ENCODE measurements at regions not wholly inside any gene's neighbourhood (a gene's known extent, or its start where the extent isn't known, plus 50 kb on each side); places are given as distances from the start of the nearest gene placed in this dataset.

GRCh38 chr4:152269448-152270191 is 266.3 kb downstream of the FBXW7 start:
- DNase-seq (ENCODE audit: low read depth, low spot score), result no peak

- DNase-seq (ENCODE audit: low read depth, low spot score), result no peak
Measured at GRCh38 chr4:152267811-152268210, 268.1 kb downstream of the FBXW7 start.

GRCh38 chr4:152266831-152267480 is 268.9 kb downstream of the FBXW7 start:
- no peak for DNase-seq (ENCODE audit: low read depth, low spot score)

GRCh38 chr4:152265149-152265621 is 270.7 kb downstream of the FBXW7 start:
- no peak for DNase-seq (ENCODE audit: low read depth, low spot score)

- no peak for DNase-seq (ENCODE audit: low read depth, low spot score)
Measured at GRCh38 chr4:152264106-152264505, 271.8 kb downstream of the FBXW7 start.

- DNase-seq (ENCODE audit: low read depth, low spot score), result no peak
Measured at GRCh38 chr4:152259866-152260265, 276.0 kb downstream of the FBXW7 start.

GRCh38 chr4:152258804-152259708 is 276.8 kb downstream of the FBXW7 start:
- DNase-seq (ENCODE audit: low read depth, low spot score), result no peak

- DNase-seq (ENCODE audit: low read depth, low spot score), result no peak
Measured at GRCh38 chr4:152258391-152258790, 277.5 kb downstream of the FBXW7 start.

- no peak for DNase-seq (ENCODE audit: low read depth, low spot score)
Measured at GRCh38 chr4:152257601-152258066, 278.3 kb downstream of the FBXW7 start.

GRCh38 chr4:152256996-152257395 is 278.9 kb downstream of the FBXW7 start:
- DNase-seq (ENCODE audit: low read depth, low spot score), result no peak

- DNase-seq (ENCODE audit: low read depth, low spot score), result no peak
Measured at GRCh38 chr4:152255437-152255836, 280.5 kb downstream of the FBXW7 start.

- no peak for DNase-seq (ENCODE audit: low read depth, low spot score)
Measured at GRCh38 chr4:152248347-152248746, 287.5 kb downstream of the FBXW7 start.

- DNase-seq (ENCODE audit: low read depth, low spot score), result no peak
Measured at GRCh38 chr4:152247271-152247975, 288.5 kb downstream of the FBXW7 start.

- no peak for DNase-seq (ENCODE audit: low read depth, low spot score)
Measured at GRCh38 chr4:152246659-152247058, 289.2 kb downstream of the FBXW7 start.

GRCh38 chr4:152245680-152246079 is 290.2 kb downstream of the FBXW7 start:
- no peak for DNase-seq (ENCODE audit: low read depth, low spot score)

GRCh38 chr4:152244659-152245058 is 291.2 kb downstream of the FBXW7 start:
- DNase-seq (ENCODE audit: low read depth, low spot score), result no peak

GRCh38 chr4:152243896-152244595 is 291.8 kb downstream of the FBXW7 start:
- DNase-seq (ENCODE audit: low read depth, low spot score), result no peak

GRCh38 chr4:152243206-152243605 is 292.7 kb downstream of the FBXW7 start:
- no peak for DNase-seq (ENCODE audit: low read depth, low spot score)

- DNase-seq (ENCODE audit: low read depth, low spot score), result no peak
Measured at GRCh38 chr4:152240232-152240631, 295.7 kb downstream of the FBXW7 start.

GRCh38 chr4:152239216-152239615 is 296.7 kb downstream of the FBXW7 start:
- no peak for DNase-seq (ENCODE audit: low read depth, low spot score)

All from iPS DF 19.7 (cell line).